GM23338 (cell line): ENCODE measurements at regions not wholly inside any gene's neighbourhood (a gene's known extent, or its start where the extent isn't known, plus 50 kb on each side); places are given as distances from the start of the nearest gene placed in this dataset.
"Not testable (repeated sequence)": the region's sequence is repeated elsewhere in the genome, so short reads cannot be mapped to it uniquely, and the experiment has no call there.

ENCODE experiments used
- ATAC-seq: fragments of 200-7000 bp; cut with Tn5 transposase; 3 replicates; pipeline ENCODE4 v1.9.1; 2020
- DNase-seq: peaks from one replicate; pipeline ENCODE4 v3.0.0-alpha.2; 2015; ENCODE audit warnings: low spot score
- H2AFZ ChIP-seq: fragments of 200-600 bp; sonication (generic); 2 replicates; pipeline ENCODE4 v1.8.0; 2016; ENCODE audit warnings: antibody characterized with exemption, mild to moderate bottlenecking, moderate library complexity
- H3F3A ChIP-seq: fragments of 200-600 bp; sonication (generic); replicated peaks from 2 replicates; pipeline ENCODE4 v1.8.0; 2017; ENCODE audit warnings: antibody characterized with exemption, mixed run types, low read depth
- H3K27ac ChIP-seq: fragments of 200-600 bp; sonication (generic); 2 replicates; pipeline ENCODE4 v1.6.1; 2016; ENCODE audit warnings: low read depth
- H3K27me3 ChIP-seq: fragments of 200-600 bp; sonication (generic); 2 replicates; pipeline ENCODE4 v1.8.0; 2016; ENCODE audit warnings: mild to moderate bottlenecking, mixed run types, moderate library complexity; ENCODE audit not compliant: insufficient read depth
- H3K36me3 ChIP-seq: fragments of 200-600 bp; sonication (generic); 2 replicates; pipeline ENCODE4 v1.8.0; 2016; ENCODE audit warnings: mild to moderate bottlenecking; ENCODE audit not compliant: insufficient read depth
- H3K4me1 ChIP-seq: fragments of 200-600 bp; sonication (generic); 2 replicates; pipeline ENCODE4 v1.8.0; 2016; ENCODE audit warnings: mild to moderate bottlenecking, moderate library complexity; ENCODE audit not compliant: insufficient read depth
- H3K4me2 ChIP-seq: fragments of 200-600 bp; sonication (generic); 2 replicates; pipeline ENCODE4 v1.7.1; 2017; ENCODE audit warnings: mixed run types
- H3K4me3 ChIP-seq: fragments of 200-600 bp; sonication (generic); 2 replicates; pipeline ENCODE4 v1.6.1; 2016; ENCODE audit warnings: mixed run types
- H3K79me2 ChIP-seq: fragments of 200-600 bp; sonication (generic); replicated peaks from 2 replicates; pipeline ENCODE4 v1.8.0; 2017; ENCODE audit warnings: mild to moderate bottlenecking; ENCODE audit not compliant: insufficient read depth
- H3K9me2 ChIP-seq: fragments of 200-600 bp; sonication (generic); 2 replicates; pipeline ENCODE4 v1.8.0; 2017; ENCODE audit not compliant: insufficient read depth
- H4K20me1 ChIP-seq: fragments of 200-600 bp; sonication (generic); replicated peaks from 2 replicates; pipeline ENCODE4 v1.8.0; 2017; ENCODE audit warnings: mild to moderate bottlenecking; ENCODE audit not compliant: insufficient read depth
- H3K27ac Mint-ChIP-seq: 2 replicates; pipeline ENCODE4 v1.8.0; 2020; ENCODE audit warnings: inconsistent platforms, mild to moderate bottlenecking, moderate library complexity, mixed read lengths
- H3K27me3 Mint-ChIP-seq: 3 replicates; pipeline ENCODE4 v1.8.0; 2022; ENCODE audit warnings: low read depth, mild to moderate bottlenecking, moderate library complexity, mixed read lengths, inconsistent platforms; ENCODE audit not compliant: insufficient read depth, poor library complexity
- H3K36me3 Mint-ChIP-seq: 3 replicates; pipeline ENCODE4 v1.8.0; 2021; ENCODE audit warnings: low read depth, mild to moderate bottlenecking, inconsistent platforms, moderate library complexity, mixed read lengths
- H3K4me1 Mint-ChIP-seq: 3 replicates; pipeline ENCODE4 v1.8.0; 2020; ENCODE audit warnings: mild to moderate bottlenecking, inconsistent platforms, mixed read lengths
- H3K4me3 Mint-ChIP-seq: 3 replicates; pipeline ENCODE4 v1.8.0; 2021; ENCODE audit warnings: moderate library complexity, mild to moderate bottlenecking, inconsistent platforms, mixed read lengths
- H3K9me3 Mint-ChIP-seq: 3 replicates; pipeline ENCODE4 v1.8.0; 2020; ENCODE audit warnings: moderate library complexity, mild to moderate bottlenecking, inconsistent platforms, mixed read lengths
- EZH2 ChIP-seq: fragments of 200-600 bp; sonication (generic); IDR thresholded peaks from one replicate; pipeline ENCODE4 v1.8.0; 2017; ENCODE audit warnings: antibody characterized with exemption, mild to moderate bottlenecking, low read depth; ENCODE audit not compliant: unreplicated experiment
- EZH2phosphoT487 ChIP-seq: fragments of 200-600 bp; sonication (generic); IDR thresholded peaks from one replicate; pipeline ENCODE4 v1.8.1; 2018; ENCODE audit warnings: antibody characterized with exemption; ENCODE audit not compliant: unreplicated experiment
- JUNB ChIP-seq: IDR thresholded peaks from one replicate; pipeline ENCODE4 v1.6.1; 2016; ENCODE audit warnings: antibody characterized with exemption; ENCODE audit not compliant: unreplicated experiment
- NANOG ChIP-seq: IDR thresholded peaks from 2 replicates; pipeline ENCODE4 v1.6.1; 2016; ENCODE audit warnings: antibody characterized with exemption, borderline replicate concordance
- REST ChIP-seq: IDR thresholded peaks from one replicate; pipeline ENCODE4 v1.6.1; 2018; ENCODE audit warnings: antibody characterized with exemption; ENCODE audit not compliant: unreplicated experiment
- ZNF114 ChIP-seq: fragments of 250-450 bp; sonication (Bioruptor Pico); IDR thresholded peaks from 2 replicates; pipeline ENCODE4 v1.5.0; 2020; ENCODE audit warnings: mild to moderate bottlenecking, moderate library complexity
- ZNF331 ChIP-seq: fragments of 250-450 bp; sonication (Bioruptor Pico); IDR thresholded peaks from 2 replicates; pipeline ENCODE4 v1.5.0; 2020; ENCODE audit warnings: low read depth, mild to moderate bottlenecking, moderate library complexity
- ZNF462 ChIP-seq: fragments of 250-450 bp; sonication (Bioruptor Pico); IDR thresholded peaks from 2 replicates; pipeline ENCODE4 v1.5.0; 2020; ENCODE audit warnings: mild to moderate bottlenecking, moderate library complexity
- TF ChIP-seq, protein P1 (sequence below): IDR thresholded peaks from 2 replicates; pipeline ENCODE4 v1.6.1; 2016; ENCODE audit warnings: antibody characterized with exemption

DNA sequence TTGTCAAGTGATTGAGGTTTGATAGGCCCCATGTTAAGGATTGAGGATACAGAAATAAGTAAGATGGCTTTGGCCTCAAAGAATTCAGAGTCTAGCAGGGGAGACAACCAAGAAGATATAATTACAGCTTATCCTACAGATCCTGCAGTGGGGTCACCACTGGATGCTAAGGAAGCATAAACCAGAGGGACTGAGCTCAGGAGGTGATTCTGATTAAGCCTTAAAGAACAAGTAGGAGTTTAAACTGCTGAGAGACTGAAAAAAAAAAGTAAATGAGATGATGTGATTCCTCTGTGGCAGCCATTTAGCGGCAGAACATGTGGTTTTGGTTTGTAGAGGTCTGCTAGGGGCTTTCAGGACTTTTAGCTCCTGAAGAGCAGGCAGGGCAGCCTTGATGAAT is 72.1 kb upstream of the ROPN1 start:
- no peaks in the 10 kb centered on the region; the same call in 1 of the 2 replicates for H3K9me2 ChIP-seq
- no peak overlapping the region for H3K4me3 ChIP-seq
- Mint-ChIP-seq H3K36me3 (no peaks in the 10 kb centered on the region), H3K27me3 (peaks cover 9% of the 10 kb centered on the region), H3K9me3 (no peaks in the 10 kb centered on the region), H3K4me3 (no peak overlapping the region), H3K27ac (no peak overlapping the region), H3K4me1 (0 out of 3 replicates have a peak, but pooled peaks cover 3% of the 10 kb centered on the region)
- TF ChIP-seq ZNF114 (CRISPR knock-in tag) = no peak
- no peak for TF ChIP-seq REST
- TF ChIP-seq, protein P1, sequence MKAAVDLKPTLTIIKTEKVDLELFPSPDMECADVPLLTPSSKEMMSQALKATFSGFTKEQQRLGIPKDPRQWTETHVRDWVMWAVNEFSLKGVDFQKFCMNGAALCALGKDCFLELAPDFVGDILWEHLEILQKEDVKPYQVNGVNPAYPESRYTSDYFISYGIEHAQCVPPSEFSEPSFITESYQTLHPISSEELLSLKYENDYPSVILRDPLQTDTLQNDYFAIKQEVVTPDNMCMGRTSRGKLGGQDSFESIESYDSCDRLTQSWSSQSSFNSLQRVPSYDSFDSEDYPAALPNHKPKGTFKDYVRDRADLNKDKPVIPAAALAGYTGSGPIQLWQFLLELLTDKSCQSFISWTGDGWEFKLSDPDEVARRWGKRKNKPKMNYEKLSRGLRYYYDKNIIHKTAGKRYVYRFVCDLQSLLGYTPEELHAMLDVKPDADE = no peak
- TF ChIP-seq NANOG = no peak
- TF ChIP-seq ZNF462 (CRISPR knock-in tag) = no peak
- no peak for TF ChIP-seq JUNB
- TF ChIP-seq EZH2phosphoT487 = no peak
- TF ChIP-seq ZNF331 (CRISPR knock-in tag) = no peak
- no peak for TF ChIP-seq EZH2
- H3K36me3 ChIP-seq = no peaks in the 10 kb centered on the region
- ATAC-seq = no peak
- H3K4me1 ChIP-seq = peaks cover 19% of the 10 kb centered on the region
- peaks cover 8% of the 10 kb centered on the region; the same call in 1 of the 2 replicates for H3K27me3 ChIP-seq
- no peak overlapping the region for H3K27ac ChIP-seq
- H3F3A ChIP-seq = no peaks in the 10 kb centered on the region
- H2AFZ ChIP-seq = no peak overlapping the region
- H4K20me1 ChIP-seq = no peaks in the 10 kb centered on the region
- H3K4me2 ChIP-seq = no peak overlapping the region
- H3K79me2 ChIP-seq = no peaks in the 10 kb centered on the region
- DNase-seq = no peak

DNA sequence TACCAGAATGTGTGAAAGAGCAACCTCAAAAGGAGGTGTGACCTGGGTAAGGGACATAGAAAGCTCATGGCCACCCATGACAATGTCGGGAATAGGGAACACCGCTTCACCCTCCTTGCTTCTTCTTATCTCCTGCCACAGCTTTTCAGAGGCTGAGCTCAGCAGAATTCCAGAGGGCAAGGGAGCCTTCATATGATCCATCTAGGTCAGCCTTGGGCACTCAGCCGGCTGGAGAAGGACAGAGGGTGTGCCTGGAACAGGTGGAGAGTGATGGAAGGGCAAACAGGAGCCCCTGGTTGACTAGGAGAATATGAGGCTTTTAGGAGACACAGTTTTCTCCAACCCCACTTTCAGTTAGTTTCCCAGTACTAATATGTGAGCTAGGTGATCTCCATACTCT is 74.6 kb upstream of the ROPN1 start:
- not testable (repeated sequence) for H3K4me3 Mint-ChIP-seq, H3K36me3 ChIP-seq, H3K27ac Mint-ChIP-seq, H3K9me3 Mint-ChIP-seq, H3K27ac ChIP-seq, H2AFZ ChIP-seq, H3K4me3 ChIP-seq, H4K20me1 ChIP-seq, H3F3A ChIP-seq, H3K27me3 Mint-ChIP-seq, H3K79me2 ChIP-seq, H3K4me2 ChIP-seq, H3K9me2 ChIP-seq, H3K27me3 ChIP-seq, H3K36me3 Mint-ChIP-seq, ATAC-seq, H3K4me1 Mint-ChIP-seq, DNase-seq
- H3K4me1 ChIP-seq = peaks cover 14% of the 10 kb centered on the region
